ENCODE measurements at regions not wholly inside any gene's neighbourhood (a gene's known extent, or its start where the extent isn't known, plus 50 kb on each side); places are given as distances from the start of the nearest gene placed in this dataset.
"Not testable (repeated sequence)": the region's sequence is repeated elsewhere in the genome, so short reads cannot be mapped to it uniquely, and the experiment has no call there.

GRCh38 chr6:78231002-78231401 lies 578.2 kb downstream of the MEI4 start:
- DNase-seq (ENCODE audit: low read depth) = no peak

DNA sequence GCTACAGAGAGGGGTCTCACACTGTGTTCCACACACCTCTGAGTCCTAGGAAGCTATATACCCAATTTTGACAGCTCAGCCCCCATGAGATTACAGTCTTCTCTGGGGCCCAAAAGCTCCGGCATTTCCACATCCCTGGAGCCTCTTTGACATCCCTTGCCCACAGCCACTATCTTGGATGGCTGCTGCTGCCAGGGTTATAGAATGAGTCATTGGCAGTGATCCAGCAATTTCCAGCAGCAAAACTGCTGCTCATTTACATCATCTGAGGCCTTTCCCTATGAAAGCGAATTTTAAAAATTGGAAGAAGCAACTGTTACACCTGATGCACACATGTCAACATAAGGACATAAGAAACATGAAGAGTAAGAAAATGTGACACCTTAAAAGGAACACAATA lies 590.7 kb downstream of the MEI4 start:
- DNase-seq (ENCODE audit: low read depth) = no peak

DNA sequence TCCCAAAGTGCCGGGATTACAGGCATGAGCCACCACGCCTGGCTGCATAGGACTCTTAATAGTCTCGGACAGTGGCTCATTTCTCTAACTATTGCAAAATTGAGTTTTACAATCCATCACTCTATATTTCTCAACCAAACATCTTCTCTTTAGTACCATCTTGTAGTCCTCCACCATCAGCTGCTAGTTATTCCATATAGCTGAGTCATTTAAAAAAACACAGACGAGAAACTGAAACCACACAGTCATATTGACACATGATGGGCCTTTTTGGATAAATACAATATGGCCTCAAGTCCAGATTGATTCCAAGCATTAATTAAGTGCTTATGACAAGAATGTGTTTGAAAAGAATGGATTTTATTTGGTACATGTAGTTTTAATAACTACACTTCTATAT lies 599.1 kb downstream of the MEI4 start:
- DNase-seq (ENCODE audit: low read depth) = no peak

DNA sequence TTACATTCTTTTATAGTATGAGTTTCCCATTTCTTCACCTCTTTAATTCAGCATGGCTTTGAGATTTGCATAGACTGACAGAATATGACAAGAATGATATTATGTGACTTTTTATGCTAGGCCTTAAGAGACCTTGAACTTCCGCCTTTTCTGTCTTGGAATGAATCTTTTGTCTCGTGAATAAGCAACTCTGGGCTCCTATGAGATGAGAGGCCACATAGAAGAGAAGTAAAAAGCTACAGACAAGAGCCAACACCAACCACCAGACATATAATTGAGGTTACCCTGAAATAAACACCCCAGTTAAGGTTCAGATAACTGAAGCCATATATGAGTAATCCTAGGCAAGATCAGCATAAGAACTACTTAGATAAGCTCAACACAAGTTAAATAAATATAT lies 600.8 kb downstream of the MEI4 start:
- no peak for DNase-seq (ENCODE audit: low read depth)

DNA sequence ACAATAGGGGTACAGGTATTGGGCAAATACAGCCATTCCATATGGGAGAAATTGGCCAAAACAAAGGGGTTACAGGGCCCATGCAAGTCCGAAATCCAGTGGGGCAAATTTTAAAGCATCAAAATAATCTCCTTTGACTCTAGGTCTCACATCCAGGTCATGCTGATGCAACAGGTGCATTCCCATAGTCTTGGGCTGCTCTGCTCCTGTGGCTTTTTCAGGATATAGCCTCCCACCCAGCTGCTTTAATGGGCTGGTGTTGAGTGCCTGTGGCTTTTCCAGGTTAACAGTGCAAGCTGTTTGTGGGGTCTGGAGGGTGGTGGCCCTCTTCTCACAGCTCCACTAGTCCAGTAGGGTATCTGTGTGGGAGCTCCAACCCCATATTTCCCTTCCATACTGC lies 607.1 kb downstream of the MEI4 start:
- DNase-seq (ENCODE audit: low read depth) = no peak

GRCh38 chr6:78260427-78260826 lies 606.9 kb upstream of the IRAK1BP1 start:
- not testable (repeated sequence) for DNase-seq (ENCODE audit: low read depth)

GRCh38 chr6:78268591-78269452 lies 598.5 kb upstream of the IRAK1BP1 start:
- DNase-seq (ENCODE audit: low read depth) = no peak

DNA sequence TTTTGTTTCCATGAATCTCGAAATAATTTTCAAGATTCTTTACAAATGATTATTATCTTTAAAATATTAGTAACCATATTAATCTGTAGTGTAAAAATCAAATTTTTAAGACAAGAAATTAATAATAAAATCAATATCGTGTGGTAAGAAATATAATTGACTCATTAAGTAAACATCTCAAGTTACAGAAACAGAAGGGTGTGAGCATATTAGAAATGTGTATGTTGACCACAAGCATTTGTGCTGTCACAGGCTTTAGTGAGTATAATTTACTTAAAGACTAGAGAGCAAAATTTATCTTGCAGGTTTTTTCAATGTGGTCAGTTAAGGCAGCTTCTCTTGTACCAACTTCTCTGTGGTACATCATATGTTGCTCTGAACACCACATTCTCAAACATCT lies 566.5 kb upstream of the IRAK1BP1 start:
- no peak for DNase-seq (ENCODE audit: low read depth)

DNA sequence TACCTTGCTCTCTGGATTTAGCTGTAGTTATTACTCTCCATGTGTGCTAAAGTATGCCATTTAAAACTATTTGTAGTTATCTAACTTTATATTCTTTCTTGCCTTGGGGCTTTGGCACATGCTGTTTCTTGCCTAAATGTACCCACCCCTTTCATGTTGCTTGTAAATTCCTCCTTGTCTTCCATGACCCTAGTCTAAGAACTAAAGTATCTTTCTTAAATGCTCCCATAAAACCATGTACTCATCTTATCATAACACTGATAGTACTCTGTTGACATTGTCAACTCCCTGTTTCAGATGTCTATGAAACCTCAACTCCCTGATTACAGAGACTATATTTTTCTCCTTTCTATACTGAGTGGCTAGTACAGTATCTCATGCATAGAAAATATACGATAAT lies 564.9 kb upstream of the IRAK1BP1 start:
- DNase-seq (ENCODE audit: low read depth) = no peak

- no peak for DNase-seq (ENCODE audit: low read depth)
Observed at GRCh38 chr6:78308025-78308424, 559.3 kb upstream of the IRAK1BP1 start.

DNA sequence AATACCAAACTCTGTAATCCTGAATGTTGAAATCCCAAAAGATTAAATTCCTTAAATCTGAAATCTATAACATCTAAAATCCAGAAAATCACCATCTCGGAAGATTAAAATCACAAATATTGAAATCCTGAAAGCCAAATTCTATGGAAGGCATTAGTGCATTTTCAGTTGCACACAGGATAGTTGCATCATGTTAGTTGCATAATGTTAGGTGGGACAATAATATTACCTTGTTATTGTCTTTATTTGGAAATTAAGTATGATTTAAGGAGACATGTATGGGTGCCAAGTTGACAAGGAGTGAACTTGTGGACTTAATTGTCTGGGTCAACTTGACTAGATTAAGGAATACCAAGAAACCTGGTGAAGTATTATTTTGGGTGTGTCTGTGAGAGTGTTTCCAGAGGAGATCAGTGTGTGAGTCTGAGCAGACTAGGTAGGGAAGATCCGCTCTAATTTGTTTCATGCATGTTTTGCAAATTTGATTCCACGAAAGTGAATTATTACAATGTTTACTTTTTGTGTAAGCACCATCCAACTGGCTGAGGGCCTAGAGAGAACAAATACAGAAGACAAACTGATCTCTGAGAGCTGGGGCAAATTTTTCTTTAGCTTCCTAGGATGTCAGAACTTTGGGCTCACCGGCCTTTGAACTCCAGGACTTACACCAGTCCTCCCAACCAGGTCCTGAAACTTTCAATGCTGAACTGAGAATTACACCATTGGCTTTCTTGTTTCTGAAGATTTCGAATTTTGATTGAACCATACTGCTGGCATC lies 545.1 kb upstream of the IRAK1BP1 start:
- DNase-seq (ENCODE audit: low read depth) = no peak

DNA sequence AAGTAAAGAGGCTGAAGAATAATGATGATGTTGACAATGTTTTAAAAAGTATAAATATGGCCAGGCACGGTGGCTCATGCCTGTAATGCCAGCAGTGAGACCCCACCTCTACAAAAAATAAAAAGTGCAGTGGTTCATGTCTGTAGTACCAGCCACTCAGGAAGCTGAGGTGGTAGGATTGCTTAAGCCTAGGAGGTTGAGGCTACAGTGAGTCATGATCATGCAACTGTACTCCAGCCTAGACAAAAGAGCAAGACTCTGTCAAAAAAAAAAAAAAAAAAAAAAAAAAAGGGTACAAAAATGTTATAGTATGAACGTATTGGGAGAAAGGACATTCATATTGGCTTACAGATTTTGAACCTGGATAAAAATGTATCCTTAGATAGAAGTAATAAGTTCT lies 543.1 kb upstream of the IRAK1BP1 start:
- DNase-seq (ENCODE audit: low read depth) = no peak

GRCh38 chr6:78340755-78341154 lies 526.6 kb upstream of the IRAK1BP1 start:
- DNase-seq (ENCODE audit: low read depth) = no peak

DNA sequence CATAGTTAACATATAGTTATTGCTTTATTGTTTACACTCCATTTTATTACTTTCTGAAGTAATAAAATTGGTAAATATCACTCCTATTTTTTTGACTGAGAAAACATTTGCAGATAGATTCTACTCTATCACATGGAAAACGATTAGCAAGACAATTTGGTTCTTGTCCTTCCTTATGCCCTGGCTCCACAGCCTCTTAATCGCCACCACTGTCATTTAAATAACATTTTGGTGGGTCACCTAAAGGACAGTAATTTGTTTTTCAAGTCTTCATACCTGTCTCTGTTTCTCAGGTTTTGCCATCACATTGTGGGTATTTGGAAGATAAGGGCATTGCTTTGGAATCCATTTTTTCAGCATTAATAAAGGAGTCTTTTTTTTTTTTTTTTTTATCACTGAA lies 521.5 kb upstream of the IRAK1BP1 start:
- no peak for DNase-seq (ENCODE audit: low read depth)

DNA sequence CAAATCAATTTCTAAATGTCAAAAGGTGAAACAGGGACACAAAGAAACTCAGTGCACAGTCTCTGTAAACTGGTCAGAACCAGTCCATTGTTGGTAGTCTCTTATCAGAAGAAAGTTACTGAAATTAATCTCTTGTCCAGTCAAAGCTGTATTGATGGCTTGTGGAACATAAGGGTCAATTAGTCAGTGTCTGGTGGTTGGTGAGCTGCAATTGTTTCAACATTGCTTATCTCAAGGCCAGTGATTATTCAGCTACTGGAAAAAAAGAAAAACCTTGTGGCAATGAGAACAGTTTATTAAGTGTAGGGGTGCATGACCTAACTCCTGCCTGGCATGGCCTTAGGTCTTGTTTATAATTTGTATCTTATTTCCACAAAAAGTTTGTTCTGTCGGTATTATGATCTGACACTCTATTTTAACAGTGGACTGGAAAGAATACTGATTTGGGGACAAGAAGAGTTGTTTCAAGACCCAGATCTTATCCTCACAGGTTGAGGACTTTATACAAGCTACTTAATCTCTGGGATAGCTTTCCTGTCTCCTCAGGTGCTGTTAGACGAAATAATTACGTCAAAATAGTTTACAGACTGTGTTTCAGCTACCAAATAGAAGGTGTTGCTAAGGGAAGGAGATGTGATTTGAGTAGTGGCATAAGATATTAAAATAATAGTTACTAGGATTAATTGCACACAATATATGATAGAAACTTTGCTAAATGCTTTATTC lies 520.0 kb upstream of the IRAK1BP1 start:
- DNase-seq (ENCODE audit: low read depth) = no peak

- no peak for DNase-seq (ENCODE audit: low read depth)
Observed at GRCh38 chr6:78353040-78353439, 514.3 kb upstream of the IRAK1BP1 start.

- no peak for DNase-seq (ENCODE audit: low read depth)
Observed at GRCh38 chr6:78363688-78364087, 503.7 kb upstream of the IRAK1BP1 start.

GRCh38 chr6:78365473-78365872 lies 501.9 kb upstream of the IRAK1BP1 start:
- DNase-seq (ENCODE audit: low read depth) = no peak

GRCh38 chr6:78377056-78377455 lies 490.3 kb upstream of the IRAK1BP1 start:
- DNase-seq (ENCODE audit: low read depth) = no peak

DNA sequence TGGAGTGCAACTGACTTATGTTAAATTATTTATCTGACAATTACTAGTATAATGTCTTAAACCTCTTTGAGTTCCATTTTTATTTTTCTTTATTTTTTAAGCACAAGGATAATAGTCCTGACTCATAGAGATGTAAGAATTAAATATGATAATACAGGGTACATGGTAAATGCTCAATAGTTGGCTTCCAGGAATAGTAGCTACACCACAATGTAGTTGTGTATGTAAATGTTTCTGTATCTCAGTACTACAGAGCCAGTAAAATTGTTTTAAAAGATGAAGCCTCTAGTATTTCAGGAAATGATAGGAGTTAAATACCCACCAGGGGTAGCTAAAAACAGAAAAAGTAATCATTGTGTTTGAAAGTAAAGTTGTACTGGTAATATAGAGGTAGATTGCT lies 487.4 kb upstream of the IRAK1BP1 start:
- no peak for DNase-seq (ENCODE audit: low read depth)

DNA sequence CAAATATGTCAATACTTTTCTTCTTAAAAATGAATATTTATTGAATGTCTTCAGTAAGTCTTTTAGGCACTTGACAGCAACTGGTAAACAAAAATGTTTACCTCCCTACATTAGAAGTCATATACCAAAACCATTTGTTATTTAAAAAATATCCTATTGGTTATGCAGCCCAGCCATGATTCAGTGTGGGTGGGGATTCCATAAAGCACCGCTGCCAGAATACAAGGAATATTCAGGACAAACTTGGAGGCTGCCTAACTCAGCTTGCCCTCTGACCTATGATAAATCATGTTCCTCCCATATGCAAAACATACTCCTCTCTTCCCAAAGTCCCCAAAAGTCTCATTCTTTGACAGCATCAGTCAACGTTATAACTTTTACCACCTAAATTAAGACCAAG lies 486.8 kb upstream of the IRAK1BP1 start:
- DNase-seq (ENCODE audit: low read depth) = no peak

- DNase-seq (ENCODE audit: low read depth) = no peak
Observed at GRCh38 chr6:78383968-78384367, 483.4 kb upstream of the IRAK1BP1 start.

GRCh38 chr6:78386854-78387253 lies 480.5 kb upstream of the IRAK1BP1 start:
- not testable (repeated sequence) for DNase-seq (ENCODE audit: low read depth)
